ENCODE measurements at regions not wholly inside any gene's neighbourhood (a gene's known extent, or its start where the extent isn't known, plus 50 kb on each side); places are given as distances from the start of the nearest gene placed in this dataset.

DNA sequence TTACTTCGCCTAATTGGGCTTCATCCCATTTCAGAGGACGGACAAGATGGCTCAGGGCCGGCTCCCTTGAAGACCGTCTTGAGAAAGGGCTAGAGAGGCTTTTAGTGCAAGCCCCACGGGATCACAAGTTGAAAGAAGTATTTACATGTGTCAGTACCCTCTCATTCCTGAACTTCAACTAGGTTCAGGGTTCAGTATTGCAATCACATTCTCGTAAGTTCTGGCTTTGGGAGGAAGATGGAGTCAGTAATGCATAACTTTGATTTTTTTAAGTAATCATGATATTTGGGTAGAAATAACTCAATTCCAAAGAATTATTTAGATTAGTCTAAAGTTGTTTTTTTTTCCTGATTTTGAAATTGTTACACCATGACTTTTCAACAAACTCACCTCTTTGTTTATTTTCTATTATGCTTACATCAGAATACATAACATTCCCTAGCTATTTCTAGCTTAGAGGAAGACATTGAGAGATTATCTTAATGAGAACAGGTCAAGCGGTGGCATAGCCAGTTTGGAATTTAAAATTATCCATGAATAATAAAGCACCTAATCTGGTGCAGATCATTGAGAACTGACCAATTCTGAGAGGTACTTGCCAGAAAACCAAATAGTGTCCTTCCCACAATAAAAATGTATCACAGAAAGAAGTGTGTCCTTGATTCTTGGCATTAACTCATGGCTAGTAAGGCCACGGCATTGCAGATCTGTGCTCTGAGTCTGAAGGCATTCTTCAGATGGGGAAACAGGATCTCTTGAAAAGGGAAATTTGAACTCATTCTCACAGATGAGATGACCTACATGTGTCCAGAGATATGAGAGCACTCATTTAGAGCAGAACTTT, 92.1 kb upstream of the BLID start:
- TF ChIP-seq, protein P1, sequence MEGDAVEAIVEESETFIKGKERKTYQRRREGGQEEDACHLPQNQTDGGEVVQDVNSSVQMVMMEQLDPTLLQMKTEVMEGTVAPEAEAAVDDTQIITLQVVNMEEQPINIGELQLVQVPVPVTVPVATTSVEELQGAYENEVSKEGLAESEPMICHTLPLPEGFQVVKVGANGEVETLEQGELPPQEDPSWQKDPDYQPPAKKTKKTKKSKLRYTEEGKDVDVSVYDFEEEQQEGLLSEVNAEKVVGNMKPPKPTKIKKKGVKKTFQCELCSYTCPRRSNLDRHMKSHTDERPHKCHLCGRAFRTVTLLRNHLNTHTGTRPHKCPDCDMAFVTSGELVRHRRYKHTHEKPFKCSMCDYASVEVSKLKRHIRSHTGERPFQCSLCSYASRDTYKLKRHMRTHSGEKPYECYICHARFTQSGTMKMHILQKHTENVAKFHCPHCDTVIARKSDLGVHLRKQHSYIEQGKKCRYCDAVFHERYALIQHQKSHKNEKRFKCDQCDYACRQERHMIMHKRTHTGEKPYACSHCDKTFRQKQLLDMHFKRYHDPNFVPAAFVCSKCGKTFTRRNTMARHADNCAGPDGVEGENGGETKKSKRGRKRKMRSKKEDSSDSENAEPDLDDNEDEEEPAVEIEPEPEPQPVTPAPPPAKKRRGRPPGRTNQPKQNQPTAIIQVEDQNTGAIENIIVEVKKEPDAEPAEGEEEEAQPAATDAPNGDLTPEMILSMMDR (IDR thresholded peaks at IDR 0.05): no peak
- TF ChIP-seq EP300 (IDR thresholded peaks at IDR 0.05): no peak
- no peak for TF ChIP-seq POLR2A (IDR thresholded peaks at IDR 0.05)
- no peak for TF ChIP-seq POLR2AphosphoS5 (IDR thresholded peaks at IDR 0.05)

Measured in stomach (tissue), 4 donors.